ENCODE measurements at regions not wholly inside any gene's neighbourhood (a gene's known extent, or its start where the extent isn't known, plus 50 kb on each side); places are given as distances from the start of the nearest gene placed in this dataset.

GRCh38 chr6:165998072-165998471 lies 169.6 kb downstream of the TBXT start:
- Histone ChIP-seq H3K9ac (ENCODE audit: low read length) (no peak overlapping the region), H3K36me3 (ENCODE audit: control insufficient read depth, low read depth, low read length) (no peaks in the 10 kb centered on the region), H3K4me3 (ENCODE audit: low read length) (no peak overlapping the region), H3K4me1 (ENCODE audit: control insufficient read depth, low read depth, low read length) (peaks cover 1% of the 10 kb centered on the region), H3K27me3 (ENCODE audit: control insufficient read depth, insufficient read depth, low read length) (peaks cover under 1% of the 10 kb centered on the region), H3K9me3 (ENCODE audit: control insufficient read depth, low read depth, low read length) (no peaks in the 10 kb centered on the region), H3K27ac (ENCODE audit: low read length) (no peak overlapping the region)

- Histone ChIP-seq H3K27ac (ENCODE audit: low read length) (no peak overlapping the region), H3K4me3 (ENCODE audit: low read length) (no peak overlapping the region), H3K9ac (ENCODE audit: low read length) (no peak overlapping the region), H3K9me3 (ENCODE audit: control insufficient read depth, low read depth, low read length) (no peaks in the 10 kb centered on the region), H3K27me3 (ENCODE audit: control insufficient read depth, insufficient read depth, low read length) (peaks cover 67% of the 10 kb centered on the region), H3K36me3 (ENCODE audit: control insufficient read depth, low read depth, low read length) (no peaks in the 10 kb centered on the region), H3K4me1 (ENCODE audit: control insufficient read depth, low read depth, low read length) (peaks cover 3% of the 10 kb centered on the region)
These were observed 176.3 kb downstream of the TBXT start for GRCh38 chr6:165991341-165991740.

GRCh38 chr6:165990216-165990615 lies 177.4 kb downstream of the TBXT start:
- H3K36me3 ChIP-seq (ENCODE audit: control insufficient read depth, low read depth, low read length) = no peaks in the 10 kb centered on the region
- peaks cover 3% of the 10 kb centered on the region for H3K4me1 ChIP-seq (ENCODE audit: control insufficient read depth, low read depth, low read length)
- H3K4me3 ChIP-seq (ENCODE audit: low read length) = no peak overlapping the region
- H3K9me3 ChIP-seq (ENCODE audit: control insufficient read depth, low read depth, low read length) = no peaks in the 10 kb centered on the region
- H3K27me3 ChIP-seq (ENCODE audit: control insufficient read depth, insufficient read depth, low read length) = peaks cover 78% of the 10 kb centered on the region
- H3K9ac ChIP-seq (ENCODE audit: low read length) = no peak overlapping the region
- H3K27ac ChIP-seq (ENCODE audit: low read length) = no peak overlapping the region

GRCh38 chr6:165988757-165989456 lies 178.7 kb downstream of the TBXT start:
- Histone ChIP-seq H3K27ac (ENCODE audit: low read length) (no peak overlapping the region), H3K4me1 (ENCODE audit: control insufficient read depth, low read depth, low read length) (peaks cover 3% of the 10 kb centered on the region), H3K27me3 (ENCODE audit: control insufficient read depth, insufficient read depth, low read length) (peaks cover 91% of the 10 kb centered on the region), H3K9ac (ENCODE audit: low read length) (no peak overlapping the region), H3K9me3 (ENCODE audit: control insufficient read depth, low read depth, low read length) (no peaks in the 10 kb centered on the region), H3K4me3 (ENCODE audit: low read length) (peak overlapping the region; percentile 62), H3K36me3 (ENCODE audit: control insufficient read depth, low read depth, low read length) (no peaks in the 10 kb centered on the region)

GRCh38 chr6:165988302-165988756 lies 179.3 kb downstream of the TBXT start:
- Histone ChIP-seq H3K27me3 (ENCODE audit: control insufficient read depth, insufficient read depth, low read length) (peaks cover 97% of the 10 kb centered on the region), H3K4me1 (ENCODE audit: control insufficient read depth, low read depth, low read length) (peaks cover 3% of the 10 kb centered on the region), H3K36me3 (ENCODE audit: control insufficient read depth, low read depth, low read length) (no peaks in the 10 kb centered on the region), H3K4me3 (ENCODE audit: low read length) (peak overlapping the region; percentile 62), H3K9ac (ENCODE audit: low read length) (no peak overlapping the region), H3K27ac (ENCODE audit: low read length) (no peak overlapping the region), H3K9me3 (ENCODE audit: control insufficient read depth, low read depth, low read length) (no peaks in the 10 kb centered on the region)

- Histone ChIP-seq H3K27me3 (ENCODE audit: control insufficient read depth, insufficient read depth, low read length) (peaks cover 99% of the 10 kb centered on the region), H3K4me1 (ENCODE audit: control insufficient read depth, low read depth, low read length) (peaks cover 3% of the 10 kb centered on the region), H3K9me3 (ENCODE audit: control insufficient read depth, low read depth, low read length) (no peaks in the 10 kb centered on the region), H3K36me3 (ENCODE audit: control insufficient read depth, low read depth, low read length) (no peaks in the 10 kb centered on the region), H3K27ac (ENCODE audit: low read length) (no peak overlapping the region), H3K9ac (ENCODE audit: low read length) (no peak overlapping the region), H3K4me3 (ENCODE audit: low read length) (peak overlapping the region; percentile 62)
These were observed 180.0 kb downstream of the TBXT start for GRCh38 chr6:165987483-165988301.

- H3K27me3 ChIP-seq (ENCODE audit: control insufficient read depth, insufficient read depth, low read length) = peaks cover 92% of the 10 kb centered on the region
- H3K4me3 ChIP-seq (ENCODE audit: low read length) = peak overlapping the region; percentile 62
- no peak overlapping the region for H3K27ac ChIP-seq (ENCODE audit: low read length)
- no peaks in the 10 kb centered on the region for H3K36me3 ChIP-seq (ENCODE audit: control insufficient read depth, low read depth, low read length)
- H3K9ac ChIP-seq (ENCODE audit: low read length) = no peak overlapping the region
- no peaks in the 10 kb centered on the region for H3K9me3 ChIP-seq (ENCODE audit: control insufficient read depth, low read depth, low read length)
- H3K4me1 ChIP-seq (ENCODE audit: control insufficient read depth, low read depth, low read length) = peaks cover 3% of the 10 kb centered on the region
These were observed 180.7 kb downstream of the TBXT start for GRCh38 chr6:165986914-165987482.

GRCh38 chr6:165986311-165986913 lies 181.2 kb downstream of the TBXT start:
- Histone ChIP-seq H3K36me3 (ENCODE audit: control insufficient read depth, low read depth, low read length) (no peaks in the 10 kb centered on the region), H3K27me3 (ENCODE audit: control insufficient read depth, insufficient read depth, low read length) (peaks cover 86% of the 10 kb centered on the region), H3K4me1 (ENCODE audit: control insufficient read depth, low read depth, low read length) (peaks cover 4% of the 10 kb centered on the region), H3K9ac (ENCODE audit: low read length) (no peak overlapping the region), H3K27ac (ENCODE audit: low read length) (no peak overlapping the region), H3K9me3 (ENCODE audit: control insufficient read depth, low read depth, low read length) (no peaks in the 10 kb centered on the region), H3K4me3 (ENCODE audit: low read length) (peak overlapping the region; percentile 62)

- Histone ChIP-seq H3K4me3 (ENCODE audit: low read length) (peak overlapping the region; percentile 62), H3K4me1 (ENCODE audit: control insufficient read depth, low read depth, low read length) (peaks cover 10% of the 10 kb centered on the region), H3K9me3 (ENCODE audit: control insufficient read depth, low read depth, low read length) (no peaks in the 10 kb centered on the region), H3K27ac (ENCODE audit: low read length) (no peak overlapping the region), H3K36me3 (ENCODE audit: control insufficient read depth, low read depth, low read length) (no peaks in the 10 kb centered on the region), H3K27me3 (ENCODE audit: control insufficient read depth, insufficient read depth, low read length) (peaks cover 80% of the 10 kb centered on the region), H3K9ac (ENCODE audit: low read length) (no peak overlapping the region)
These were observed 181.8 kb downstream of the TBXT start for GRCh38 chr6:165985806-165986299.

GRCh38 chr6:165985281-165985805 lies 182.3 kb downstream of the TBXT start:
- peaks cover 75% of the 10 kb centered on the region for H3K27me3 ChIP-seq (ENCODE audit: control insufficient read depth, insufficient read depth, low read length)

GRCh38 chr6:165984729-165985275 lies 182.8 kb downstream of the TBXT start:
- no peak overlapping the region for H3K27ac ChIP-seq (ENCODE audit: low read length)
- no peaks in the 10 kb centered on the region for H3K9me3 ChIP-seq (ENCODE audit: control insufficient read depth, low read depth, low read length)
- H3K36me3 ChIP-seq (ENCODE audit: control insufficient read depth, low read depth, low read length) = no peaks in the 10 kb centered on the region
- peaks cover 70% of the 10 kb centered on the region for H3K27me3 ChIP-seq (ENCODE audit: control insufficient read depth, insufficient read depth, low read length)
- no peak overlapping the region for H3K9ac ChIP-seq (ENCODE audit: low read length)
- H3K4me1 ChIP-seq (ENCODE audit: control insufficient read depth, low read depth, low read length) = peaks cover 10% of the 10 kb centered on the region
- H3K4me3 ChIP-seq (ENCODE audit: low read length) = no peak overlapping the region

More at GRCh38 chr6:165985281-165985805, 182.3 kb downstream of the TBXT start:
- Histone ChIP-seq H3K9me3 (ENCODE audit: control insufficient read depth, low read depth, low read length) (no peaks in the 10 kb centered on the region), H3K9ac (ENCODE audit: low read length) (no peak overlapping the region), H3K4me3 (ENCODE audit: low read length) (no peak overlapping the region), H3K36me3 (ENCODE audit: control insufficient read depth, low read depth, low read length) (no peaks in the 10 kb centered on the region), H3K27ac (ENCODE audit: low read length) (no peak overlapping the region), H3K4me1 (ENCODE audit: control insufficient read depth, low read depth, low read length) (peaks cover 10% of the 10 kb centered on the region)

Measured in iPS-18a (cell line).